VCaP (cell line): ENCODE measurements at regions not wholly inside any gene's neighbourhood (a gene's known extent, or its start where the extent isn't known, plus 50 kb on each side); places are given as distances from the start of the nearest gene placed in this dataset.
"Not testable (repeated sequence)": the region's sequence is repeated elsewhere in the genome, so short reads cannot be mapped to it uniquely, and the experiment has no call there.

Experiments
- H3K27ac ChIP-seq: fragments of 450-650 bp; 2 replicates; pipeline ENCODE4 v1.5.1; 2017
- CTCF ChIP-seq: fragments of 450-650 bp; conservative IDR thresholded peaks from 2 replicates; pipeline ENCODE4 v1.5.1; 2017; ENCODE audit warnings: mild to moderate bottlenecking, moderate library complexity

GRCh38 chr10:25852364-25852941 lies 81.6 kb upstream of the MYO3A start:
- no peak for TF ChIP-seq CTCF
- no peak overlapping the region for H3K27ac ChIP-seq

- H3K27ac ChIP-seq, result no peak overlapping the region
- no peak for TF ChIP-seq CTCF
Measured at GRCh38 chr10:25858076-25858475, 76.0 kb upstream of the MYO3A start.

- no peak for TF ChIP-seq CTCF
- no peak overlapping the region for H3K27ac ChIP-seq
Measured at GRCh38 chr10:25865267-25865666, 68.8 kb upstream of the MYO3A start.

GRCh38 chr10:25867321-25867720 lies 66.7 kb upstream of the MYO3A start:
- no peak overlapping the region for H3K27ac ChIP-seq
- no peak for TF ChIP-seq CTCF

- no peak overlapping the region for H3K27ac ChIP-seq
- TF ChIP-seq CTCF, result no peak
Measured at GRCh38 chr10:25869067-25869591, 64.9 kb upstream of the MYO3A start.

GRCh38 chr10:25869609-25870008 lies 64.4 kb upstream of the MYO3A start:
- no peak overlapping the region for H3K27ac ChIP-seq
- no peak for TF ChIP-seq CTCF

GRCh38 chr10:25874402-25874801 lies 59.6 kb upstream of the MYO3A start:
- not testable (repeated sequence) for H3K27ac ChIP-seq

GRCh38 chr10:25875556-25876165 lies 58.4 kb upstream of the MYO3A start:
- H3K27ac ChIP-seq, result no peak overlapping the region
- peak; percentile 96 for TF ChIP-seq CTCF
